ENCODE measurements at regions not wholly inside any gene's neighbourhood (a gene's known extent, or its start where the extent isn't known, plus 50 kb on each side); places are given as distances from the start of the nearest gene placed in this dataset.
"Not testable (repeated sequence)": the region's sequence is repeated elsewhere in the genome, so short reads cannot be mapped to it uniquely, and the experiment has no call there.

DNA sequence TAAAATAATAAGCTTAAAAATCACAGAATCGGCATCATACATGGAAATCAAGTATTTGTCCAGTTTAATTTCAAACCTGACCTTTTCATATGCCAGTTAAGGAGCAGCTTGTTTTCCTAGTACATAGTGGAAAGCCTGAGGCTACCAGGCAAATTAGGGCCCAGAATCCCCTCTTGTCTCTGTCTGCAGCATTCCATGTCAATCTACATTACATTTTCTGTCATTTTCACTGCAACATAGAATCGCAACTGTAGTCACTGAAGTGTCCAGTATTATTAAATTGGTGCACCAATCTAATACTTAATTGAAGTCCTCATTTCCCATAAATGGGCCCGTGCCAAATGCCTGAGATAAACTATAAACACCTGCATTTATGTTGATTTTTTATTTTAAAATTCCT is 1352.2 kb upstream of the ACO1 start:
- TF ChIP-seq CTCF (IDR thresholded peaks at IDR 0.05; ENCODE audit: borderline replicate concordance) = no peak
- H3K4me3 ChIP-seq = no peak overlapping the region
- H3K27me3 ChIP-seq (ENCODE audit: low read depth) = no peaks in the 10 kb centered on the region
- intact Hi-C loops (cut with micrococcal nuclease) = no loop called here
- H3K9me3 ChIP-seq (replicated peaks) = no peaks in the 10 kb centered on the region
- H3K27ac ChIP-seq (replicated peaks) = no peak overlapping the region
- no peaks in the 10 kb centered on the region for H3K36me3 ChIP-seq
- no peaks in the 10 kb centered on the region for H3K4me1 ChIP-seq
- DNase-seq = no peak

GRCh38 chr9:31034311-31034710 is 1350.1 kb upstream of the ACO1 start:
- no peaks in the 10 kb centered on the region for H3K4me1 ChIP-seq
- no peak for TF ChIP-seq CTCF (IDR thresholded peaks at IDR 0.05; ENCODE audit: borderline replicate concordance)
- H3K27me3 ChIP-seq (ENCODE audit: low read depth) = no peaks in the 10 kb centered on the region
- H3K27ac ChIP-seq (replicated peaks) = no peak overlapping the region
- H3K36me3 ChIP-seq = no peaks in the 10 kb centered on the region
- H3K9me3 ChIP-seq (replicated peaks) = no peaks in the 10 kb centered on the region
- intact Hi-C loops (cut with micrococcal nuclease) = no loop called here
- no peak overlapping the region for H3K4me3 ChIP-seq
- DNase-seq = no peak

GRCh38 chr9:31040564-31040963 is 1343.9 kb upstream of the ACO1 start:
- H3K9me3 ChIP-seq (replicated peaks) = no peaks in the 10 kb centered on the region
- intact Hi-C loops (cut with micrococcal nuclease) = no loop called here
- H3K36me3 ChIP-seq = no peaks in the 10 kb centered on the region
- no peak for TF ChIP-seq CTCF (IDR thresholded peaks at IDR 0.05; ENCODE audit: borderline replicate concordance)
- H3K4me3 ChIP-seq = no peak overlapping the region
- DNase-seq = no peak
- no peak overlapping the region for H3K27ac ChIP-seq (replicated peaks)
- no peaks in the 10 kb centered on the region for H3K27me3 ChIP-seq (ENCODE audit: low read depth)
- no peaks in the 10 kb centered on the region for H3K4me1 ChIP-seq

- H3K4me1 ChIP-seq = no peaks in the 10 kb centered on the region
- H3K9me3 ChIP-seq (replicated peaks) = no peaks in the 10 kb centered on the region
- TF ChIP-seq CTCF (IDR thresholded peaks at IDR 0.05; ENCODE audit: borderline replicate concordance) = no peak
- H3K27ac ChIP-seq (replicated peaks) = no peak overlapping the region
- intact Hi-C loops (cut with micrococcal nuclease) = no loop called here
- H3K36me3 ChIP-seq = no peaks in the 10 kb centered on the region
- no peaks in the 10 kb centered on the region for H3K27me3 ChIP-seq (ENCODE audit: low read depth)
- no peak for DNase-seq
- H3K4me3 ChIP-seq = no peak overlapping the region
These were observed 1338.6 kb upstream of the ACO1 start for GRCh38 chr9:31045810-31046209.

DNA sequence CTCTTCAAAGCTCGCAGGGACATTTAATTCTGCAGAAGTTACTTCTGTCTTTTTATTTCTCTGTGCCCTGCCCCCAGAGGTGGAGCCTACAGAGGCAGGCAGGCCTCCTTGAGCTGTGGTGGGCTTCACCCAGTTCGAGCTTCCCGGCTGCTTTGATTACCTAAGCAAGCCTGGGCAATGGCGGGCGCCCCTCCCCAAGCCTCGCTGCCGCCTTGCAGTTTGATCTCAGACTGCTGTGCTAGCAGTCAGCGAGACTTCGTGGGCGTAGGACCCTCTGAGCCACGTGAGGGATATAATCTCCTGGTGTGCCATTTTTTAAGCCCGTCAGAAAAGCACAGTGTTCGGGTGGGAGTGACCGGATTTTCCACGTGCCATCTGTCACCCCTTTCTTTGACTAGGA is 1322.9 kb upstream of the ACO1 start:
- intact Hi-C loops (cut with micrococcal nuclease); H3K4me1 ChIP-seq; DNase-seq: not testable (repeated sequence)

DNA sequence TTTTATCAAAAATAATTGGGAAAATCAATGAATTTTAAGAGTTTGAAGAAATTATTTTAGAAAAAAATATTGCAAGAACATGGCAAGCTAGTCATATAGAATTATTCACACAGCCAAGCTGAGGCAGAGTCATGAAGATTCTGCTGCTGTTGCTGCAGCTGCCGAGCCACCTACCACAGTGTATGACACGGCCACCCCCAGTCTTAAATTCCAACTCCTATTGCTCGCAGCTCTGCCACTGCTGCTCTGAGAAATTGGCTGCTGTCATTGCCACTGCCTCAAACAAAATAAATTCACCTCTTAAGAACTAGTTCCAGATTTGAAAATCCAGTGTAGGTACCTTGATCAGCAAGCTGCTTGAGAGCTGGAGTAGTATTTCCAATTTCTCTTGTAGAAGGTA is 1318.8 kb upstream of the ACO1 start:
- TF ChIP-seq CTCF (IDR thresholded peaks at IDR 0.05; ENCODE audit: borderline replicate concordance) = no peak
- Histone ChIP-seq H3K27ac (replicated peaks) (no peak overlapping the region), H3K9me3 (replicated peaks) (no peaks in the 10 kb centered on the region)

More for the DNA sequence above, 1322.9 kb upstream of the ACO1 start:
- not testable (repeated sequence) for H3K36me3 ChIP-seq; H3K27me3 ChIP-seq (ENCODE audit: low read depth); H3K9me3 ChIP-seq (replicated peaks); H3K4me3 ChIP-seq; H3K27ac ChIP-seq (replicated peaks)

More for the DNA sequence above, 1318.8 kb upstream of the ACO1 start:
- H3K27me3 ChIP-seq (ENCODE audit: low read depth) = no peaks in the 10 kb centered on the region
- H3K36me3 ChIP-seq = no peaks in the 10 kb centered on the region
- intact Hi-C loops (cut with micrococcal nuclease) = no loop called here
- no peak overlapping the region for H3K4me3 ChIP-seq
- no peak for DNase-seq
- H3K4me1 ChIP-seq = no peaks in the 10 kb centered on the region

Data from left ventricle myocardium inferior (tissue), 1 donor.